Endothelial cell of umbilical vein (primary cell): ENCODE measurements at regions not wholly inside any gene's neighbourhood (a gene's known extent, or its start where the extent isn't known, plus 50 kb on each side); places are given as distances from the start of the nearest gene placed in this dataset.

Experiments
- BruUV-seq: library from RNA; stranded (reverse); fragments of 400-500 nt; replicated peaks from 2 replicates; lab custom pipeline; 2021; lab: Mats Ljungman, UMichigan
- CTCF ChIA-PET: fragments of 300-600, 350-600 bp; sonication (Branson Sonifier 250); formaldehyde crosslinking; loops from one replicate; lab custom pipeline; 2021; ENCODE audit warnings: antibody characterized with exemption, inconsistent platforms; lab: Charles Lee
- POLR2A ChIA-PET: fragments of 300-600, 350-600 bp; sonication (Branson Sonifier 250); formaldehyde crosslinking; loops from one replicate; lab custom pipeline; 2021; ENCODE audit warnings: antibody characterized with exemption, inconsistent platforms; lab: Charles Lee
- DNase-seq: peaks from one replicate; pipeline ENCODE4 v3.0.0-alpha.2; 2011; ENCODE audit warnings: low read depth, low spot score
- FAIRE-seq: peaks from 2 replicates; lab custom pipeline; 2011; peaks lifted over from hg19 to GRCh38; lab: Jason Lieb, UNC
- H2AFZ ChIP-seq: 2 replicates; pipeline ENCODE4 v1.6.0; 2012; ENCODE audit warnings: low read depth, low read length, control low read depth, inconsistent platforms
- H3K27ac ChIP-seq: 2 replicates; pipeline ENCODE4 v1.5.1; 2011; ENCODE audit warnings: low read depth, mild to moderate bottlenecking, control low read depth, low read length, moderate library complexity; ENCODE audit not compliant: insufficient read depth
- H3K27me3 ChIP-seq, 2 experiments: 2 replicates each; pipeline versions ENCODE4 v1.6.0 to v1.6.1; 2011; ENCODE audit warnings: low read length in 2 of 2, mixed read lengths in 1 of 2; ENCODE audit not compliant: control insufficient read depth in 2 of 2, insufficient read depth in 2 of 2
- H3K36me3 ChIP-seq, 2 experiments: 2 replicates in 1 of 2; 3 replicates in 1 of 2; pipeline ENCODE4 v1.5.1; 2011; ENCODE audit warnings: low read length in 2 of 2, mild to moderate bottlenecking in 1 of 2, moderate library complexity in 1 of 2; ENCODE audit not compliant: control insufficient read depth in 2 of 2, insufficient read depth in 2 of 2; ENCODE audit errors: extremely low read depth in 1 of 2
- H3K4me1 ChIP-seq: 3 replicates; pipeline ENCODE4 v1.5.1; 2011; ENCODE audit warnings: mild to moderate bottlenecking, low read length; ENCODE audit not compliant: control insufficient read depth, insufficient read depth; ENCODE audit errors: extremely low read depth
- H3K4me2 ChIP-seq: 2 replicates; pipeline ENCODE4 v1.6.1; 2011; ENCODE audit warnings: low read length, control low read depth, mixed read lengths; ENCODE audit not compliant: insufficient read depth
- H3K4me3 ChIP-seq, 3 experiments: fragments of 200-600 bp in 1 of 3; sonication (generic), shearing (Covaris generic) in 1 of 3; replicated peaks in 1 of 3; 2 replicates each; pipeline ENCODE4 v1.5.1; 2011 to 2016; ENCODE audit warnings: control low read depth in 3 of 3, low read length in 3 of 3, mild to moderate bottlenecking in 2 of 3, inconsistent platforms in 1 of 3, low read depth in 1 of 3, moderate library complexity in 1 of 3; ENCODE audit not compliant: insufficient read depth in 1 of 3
- H3K79me2 ChIP-seq: 2 replicates; pipeline ENCODE4 v1.6.0; 2012; ENCODE audit warnings: low read length, inconsistent platforms; ENCODE audit not compliant: control insufficient read depth, insufficient read depth
- H3K9ac ChIP-seq: replicated peaks from 2 replicates; pipeline ENCODE3; 2011; ENCODE audit warnings: low read length, control low read depth; ENCODE audit not compliant: insufficient read depth; ENCODE audit errors: extremely low read depth
- H3K9me1 ChIP-seq: replicated peaks from 3 replicates; pipeline ENCODE4 v1.6.0; 2011; ENCODE audit warnings: mild to moderate bottlenecking, low read length; ENCODE audit not compliant: control insufficient read depth, insufficient read depth; ENCODE audit errors: extremely low read depth
- H3K9me3 ChIP-seq: replicated peaks from 2 replicates; pipeline ENCODE4 v1.5.1; 2012; ENCODE audit warnings: low read length, inconsistent platforms; ENCODE audit not compliant: control insufficient read depth, insufficient read depth
- H4K20me1 ChIP-seq: replicated peaks from 2 replicates; pipeline ENCODE3; 2011; ENCODE audit warnings: mild to moderate bottlenecking, low read length; ENCODE audit not compliant: control insufficient read depth, insufficient read depth; ENCODE audit errors: extremely low read depth
- CTCF ChIP-seq, 2 donors: IDR thresholded peaks; 1 replicate in 1 of 2; 2 replicates in 1 of 2; pipeline ENCODE4 v1.5.1; 2011; ENCODE audit warnings: low read length in 2 of 2, mild to moderate bottlenecking in 2 of 2, moderate library complexity in 2 of 2, control low read depth in 1 of 2, inconsistent platforms in 1 of 2, low read depth in 1 of 2; ENCODE audit not compliant: insufficient read depth in 1 of 2; ENCODE audit errors: extremely low read depth in 1 of 2
- EZH2 ChIP-seq: IDR thresholded peaks from 2 replicates; pipeline ENCODE4 v1.6.1; 2012; ENCODE audit warnings: borderline replicate concordance, low read depth, mild to moderate bottlenecking, moderate library complexity, low read length, inconsistent platforms; ENCODE audit not compliant: severe bottlenecking
- FOS ChIP-seq: IDR thresholded peaks from 2 replicates; pipeline ENCODE4 v1.6.1; 2011; ENCODE audit warnings: mild to moderate bottlenecking, low read length, moderate library complexity, borderline replicate concordance; ENCODE audit not compliant: insufficient read depth
- GATA2 ChIP-seq: IDR thresholded peaks from 2 replicates; pipeline ENCODE4 v1.7.0; 2011; ENCODE audit warnings: low read depth, mild to moderate bottlenecking, moderate library complexity, mixed read lengths, low read length; ENCODE audit not compliant: insufficient read length, insufficient read depth
- JUN ChIP-seq: IDR thresholded peaks from 2 replicates; pipeline ENCODE4 v1.6.1; 2011; ENCODE audit warnings: borderline replicate concordance, low read depth; ENCODE audit not compliant: insufficient read length, insufficient read depth
- MAX ChIP-seq: IDR thresholded peaks from 2 replicates; pipeline ENCODE4 v1.6.1; 2011; ENCODE audit not compliant: insufficient read depth, insufficient read length
- MYC ChIP-seq: IDR thresholded peaks from one replicate; pipeline ENCODE4 v1.6.1; 2011; ENCODE audit warnings: mild to moderate bottlenecking, low read depth, low read length
- POLR2A ChIP-seq: IDR thresholded peaks from 2 replicates; pipeline ENCODE4 v1.6.1; 2012; ENCODE audit warnings: low read depth, mild to moderate bottlenecking, control low read depth, low read length
- POLR2AphosphoS5 ChIP-seq: IDR thresholded peaks from 2 replicates; pipeline ENCODE4 v1.6.1; 2012; ENCODE audit warnings: low read depth, mild to moderate bottlenecking, control low read depth, low read length, moderate library complexity; ENCODE audit not compliant: insufficient read depth
- dilution Hi-C: fragments of 300-500 bp; cut with MboI; formaldehyde crosslinking; loops from one replicate; pipeline ENCODE4 v1.15.0; 2019; ENCODE audit warnings: low sequenced_read_pairs; ENCODE audit not compliant: extremely low pct_ligation_motif_present
- intact Hi-C: fragments of 100-400 bp; cut with micrococcal nuclease; formaldehyde crosslinking; loops from one replicate; pipeline ENCODE4 v1.10.0; 2022

GRCh38 chr18:67705748-67706147, 189.2 kb upstream of the DSEL start:
- H2AFZ ChIP-seq = peak overlapping the region; percentile 18
- H3K4me2 ChIP-seq = no peak overlapping the region
- TF ChIP-seq GATA2 = no peak
- TF ChIP-seq POLR2A = no peak
- intact Hi-C loops (no loop called here), dilution Hi-C loops (no loop called here)
- no peaks in the 10 kb centered on the region for H3K9me1 ChIP-seq
- H3K4me3 ChIP-seq = no peak overlapping the region
- no TSS peak for BruUV-seq
- H4K20me1 ChIP-seq = no peaks in the 10 kb centered on the region
- DNase-seq = no peak
- no peaks in the 10 kb centered on the region for H3K27me3 ChIP-seq
- no peaks in the 10 kb centered on the region for H3K79me2 ChIP-seq
- POLR2A ChIA-PET = no interaction called here
- no peaks in the 10 kb centered on the region for H3K36me3 ChIP-seq
- FAIRE-seq = no peak
- no peak overlapping the region for H3K9ac ChIP-seq
- no peaks in the 10 kb centered on the region for H3K9me3 ChIP-seq
- CTCF ChIA-PET = interaction anchor here (1.5 kb wide), 1 partner anchor 190 kb away, joined by 4 read pairs; no protein-coding TSS in a partner anchor
- no peaks in the 10 kb centered on the region for H3K4me1 ChIP-seq
- H3K27ac ChIP-seq = no peak overlapping the region

GRCh38 chr18:67695684-67696083, 179.2 kb upstream of the DSEL start:
- TF ChIP-seq JUN (no peak), GATA2 (no peak), CTCF (IDR thresholded peaks at IDR 0.05; ENCODE audit: extremely low read depth in 1 of 2, insufficient read depth in 1 of 2, low read depth in 1 of 2, low read length in 2 of 2) (no peak), POLR2AphosphoS5 (no peak), MYC (no peak), FOS (no peak), MAX (no peak), EZH2 (no peak), POLR2A (no peak)
- Histone ChIP-seq H3K27ac (no peak overlapping the region), H4K20me1 (no peaks in the 10 kb centered on the region), H3K9me3 (no peaks in the 10 kb centered on the region), H3K79me2 (no peaks in the 10 kb centered on the region), H3K9me1 (no peaks in the 10 kb centered on the region), H3K4me2 (no peak overlapping the region), H3K4me3 (no peak overlapping the region), H2AFZ (no peak overlapping the region), H3K36me3 (no peaks in the 10 kb centered on the region), H3K27me3 (no peaks in the 10 kb centered on the region), H3K4me1 (no peaks in the 10 kb centered on the region), H3K9ac (no peak overlapping the region)
- dilution Hi-C loops = no loop called here
- intact Hi-C loops = no loop called here
- BruUV-seq = no TSS peak
- CTCF ChIA-PET = interaction anchor here (0.6 kb wide), 1 partner anchor 180 kb away, joined by 3 read pairs; no protein-coding TSS in a partner anchor
- FAIRE-seq (no peak), DNase-seq (no peak)
- POLR2A ChIA-PET = no interaction called here
